OCI-LY1 (cell line): ENCODE measurements at regions not wholly inside any gene's neighbourhood (a gene's known extent, or its start where the extent isn't known, plus 50 kb on each side); places are given as distances from the start of the nearest gene placed in this dataset.

Experiments used
- CTCF ChIP-seq: fragments of 200-600 bp; sonication (generic), shearing (Covaris generic); IDR thresholded peaks from 2 replicates; pipeline ENCODE4 v1.5.1; 2017; ENCODE audit warnings: mild to moderate bottlenecking, antibody characterized with exemption, low read length, moderate library complexity, mixed read lengths
- EZH2 ChIP-seq: fragments of 200-600 bp; sonication (generic), shearing (Covaris generic); IDR thresholded peaks from 2 replicates; pipeline ENCODE4 v1.8.0; 2017; ENCODE audit warnings: borderline replicate concordance, mixed run types, mild to moderate bottlenecking, antibody characterized with exemption, low read length, moderate library complexity, mixed read lengths

GRCh38 chr7:13139436-13139835 lies 452.0 kb downstream of the ARL4A start:
- TF ChIP-seq CTCF (no peak), EZH2 (no peak)
